Spleen (tissue), 11 donors: ENCODE measurements at regions not wholly inside any gene's neighbourhood (a gene's known extent, or its start where the extent isn't known, plus 50 kb on each side); places are given as distances from the start of the nearest gene placed in this dataset.

Experiments
- DNase-seq: peaks from one replicate; pipeline ENCODE4 v3.0.0-alpha.2; 2020
- H3K27ac ChIP-seq, 8 donors: fragments of 200-600 bp; sonication (generic) in 7 of 8; 1 replicate in 4 of 8; 2 replicates in 4 of 8; pipeline versions ENCODE4 v1.5.0 to v1.8.0; 2016 to 2021; ENCODE audit warnings: inconsistent platforms in 4 of 8, mild to moderate bottlenecking in 4 of 8, moderate library complexity in 1 of 8
- H3K27me3 ChIP-seq, 7 donors: fragments of 200-600 bp; sonication (generic) in 6 of 7; replicated peaks in 1 of 7; 1 replicate in 4 of 7; 2 replicates in 3 of 7; pipeline versions ENCODE4 v1.5.0 to v1.8.0; 2016 to 2021; ENCODE audit warnings: inconsistent platforms in 3 of 7, mild to moderate bottlenecking in 1 of 7
- H3K36me3 ChIP-seq, 6 donors: fragments of 200-600 bp; sonication (generic) in 5 of 6; 1 replicate in 4 of 6; 2 replicates in 2 of 6; pipeline versions ENCODE4 v1.5.0 to v1.8.0; 2016 to 2021; ENCODE audit warnings: inconsistent platforms in 2 of 6
- H3K4me1 ChIP-seq, 6 donors: fragments of 200-600 bp; sonication (generic) in 5 of 6; 1 replicate in 3 of 6; 2 replicates in 3 of 6; pipeline versions ENCODE4 v1.5.0 to v1.8.0; 2016 to 2021; ENCODE audit warnings: inconsistent platforms in 3 of 6
- H3K4me3 ChIP-seq, 8 donors: fragments of 200-600 bp; sonication (generic) in 7 of 8; 1 replicate in 4 of 8; 2 replicates in 4 of 8; pipeline versions ENCODE4 v1.5.0 to v1.8.0; 2016 to 2021; ENCODE audit warnings: inconsistent platforms in 4 of 8, mild to moderate bottlenecking in 4 of 8, moderate library complexity in 2 of 8
- H3K9me3 ChIP-seq, 8 donors: fragments of 200-600 bp; sonication (generic) in 7 of 8; 1 replicate in 4 of 8; 2 replicates in 4 of 8; pipeline versions ENCODE4 v1.5.0 to v1.8.0; 2016 to 2021; ENCODE audit warnings: inconsistent platforms in 4 of 8
- POLR2A ChIP-seq, 3 donors: fragments of 450-650 bp; IDR thresholded peaks; one replicate each; pipeline ENCODE4 v1.5.1; 2017; ENCODE audit warnings: antibody characterized with exemption in 3 of 3, mild to moderate bottlenecking in 1 of 3
- POLR2AphosphoS5 ChIP-seq, 3 donors: sonication (generic); formaldehyde crosslinking; IDR thresholded peaks; one replicate each; pipeline ENCODE4 v1.5.1; 2017; ENCODE audit warnings: antibody characterized with exemption in 3 of 3
- WGBS, 5 donors: extraction: QIAGEN DNeasy Blood & Tissue Kit in 3 of 5; methylation state at CpG; one replicate each; pipeline versions ENCODE4 v1.1.5 to v1.1.7; 2013 to 2018; 5-methylcytosine and 5-hydroxymethylcytosine counted together
- intact Hi-C: fragments of 100-400 bp; cut with DNase I; formaldehyde crosslinking; loops from one replicate; pipeline ENCODE4 v1.15.0; 2023; ENCODE audit warnings: low total_unique reads
- TF ChIP-seq, protein P1 (sequence below), 11 experiments: fragments of 200-600 bp in 7 of 11; fragments of 450-650 bp in 4 of 11; sonication (generic) in 4 of 11; IDR thresholded peaks in 8 of 11; conservative IDR thresholded peaks in 3 of 11; 1 replicate in 7 of 11; 2 replicates in 4 of 11; pipeline versions ENCODE4 v1.4.0 to v1.8.0; 2016 to 2021; ENCODE audit warnings: antibody characterized with exemption in 11 of 11, inconsistent platforms in 4 of 11, mild to moderate bottlenecking in 1 of 11
- donor health status: healthy with polysubstance abuse.
- donor health status: DM: no; HTN: no; CAD: no; lungs with moderate emphysema.
- donor health status: DM: no; HTN: no; CAD: no.
- donor health status: Bipolar disorder and iron deficiency.
- donor health status: healthy.
- donor health status: DM: no; HTN: no; CAD: no.
- donor health status: DM: yes; HTN: yes; CAD: no.

- Histone ChIP-seq H3K36me3 (no peaks in the 10 kb centered on the region), H3K9me3 (peaks cover 0 to 17% (median 9%) of the 10 kb centered on the region in 8 donors), H3K27ac (no peak overlapping the region), H3K4me3 (no peak overlapping the region), H3K27me3 (no peaks in the 10 kb centered on the region), H3K4me1 (no peaks in the 10 kb centered on the region)
- intact Hi-C loops, result no loop called here
- no peak for DNase-seq
- WGBS, 5 donors, result 43 to 59% (median 55%) methylated on average over 1 of the region's 1 CpG
- TF ChIP-seq POLR2AphosphoS5 (IDR thresholded peaks at IDR 0.05) (no peak), POLR2A (IDR thresholded peaks at IDR 0.05) (no peak)
- TF ChIP-seq, protein P1, sequence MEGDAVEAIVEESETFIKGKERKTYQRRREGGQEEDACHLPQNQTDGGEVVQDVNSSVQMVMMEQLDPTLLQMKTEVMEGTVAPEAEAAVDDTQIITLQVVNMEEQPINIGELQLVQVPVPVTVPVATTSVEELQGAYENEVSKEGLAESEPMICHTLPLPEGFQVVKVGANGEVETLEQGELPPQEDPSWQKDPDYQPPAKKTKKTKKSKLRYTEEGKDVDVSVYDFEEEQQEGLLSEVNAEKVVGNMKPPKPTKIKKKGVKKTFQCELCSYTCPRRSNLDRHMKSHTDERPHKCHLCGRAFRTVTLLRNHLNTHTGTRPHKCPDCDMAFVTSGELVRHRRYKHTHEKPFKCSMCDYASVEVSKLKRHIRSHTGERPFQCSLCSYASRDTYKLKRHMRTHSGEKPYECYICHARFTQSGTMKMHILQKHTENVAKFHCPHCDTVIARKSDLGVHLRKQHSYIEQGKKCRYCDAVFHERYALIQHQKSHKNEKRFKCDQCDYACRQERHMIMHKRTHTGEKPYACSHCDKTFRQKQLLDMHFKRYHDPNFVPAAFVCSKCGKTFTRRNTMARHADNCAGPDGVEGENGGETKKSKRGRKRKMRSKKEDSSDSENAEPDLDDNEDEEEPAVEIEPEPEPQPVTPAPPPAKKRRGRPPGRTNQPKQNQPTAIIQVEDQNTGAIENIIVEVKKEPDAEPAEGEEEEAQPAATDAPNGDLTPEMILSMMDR (IDR thresholded peaks at IDR 0.05 in 8 of 11, conservative IDR thresholded peaks at IDR 0.05 in 3 of 11), result no peak
These were observed 643.3 kb downstream of the DCDC2C start for GRCh38 chr2:4346628-4347027.

- no peaks in the 10 kb centered on the region for H3K27me3 ChIP-seq
- no peak for TF ChIP-seq POLR2A (IDR thresholded peaks at IDR 0.05)
- no peak overlapping the region for H3K4me3 ChIP-seq
- H3K4me1 ChIP-seq, result no peaks in the 10 kb centered on the region
- no peaks in the 10 kb centered on the region for H3K36me3 ChIP-seq
- WGBS, 5 donors, result 48 to 67% (median 62%) methylated on average over 4 of the region's 4 CpGs
- intact Hi-C loops, result no loop called here
- peak overlapping the region in 3 of 8 donors; percentile 1 to 26 (median 22) for H3K27ac ChIP-seq
- no peak for DNase-seq
- peaks cover 0 to 5% (median 0%) of the 10 kb centered on the region in 8 donors for H3K9me3 ChIP-seq
These were observed 650.3 kb downstream of the DCDC2C start for GRCh38 chr2:4353668-4354067.

- Histone ChIP-seq H3K27me3 (no peaks in the 10 kb centered on the region), H3K27ac (peak overlapping the region in 3 of 8 donors; percentile 1 to 26 (median 22)), H3K9me3 (peaks cover 0 to 5% (median 0%) of the 10 kb centered on the region in 8 donors), H3K36me3 (no peaks in the 10 kb centered on the region), H3K4me3 (no peak overlapping the region), H3K4me1 (no peaks in the 10 kb centered on the region)
- WGBS, 5 donors, result 68 to 81% (median 74%) methylated on average over 1 of the region's 1 CpG
- intact Hi-C loops, result no loop called here
- DNase-seq, result no peak
- TF ChIP-seq, protein P1 (IDR thresholded peaks at IDR 0.05 in 8 of 11, conservative IDR thresholded peaks at IDR 0.05 in 3 of 11), result no peak
- TF ChIP-seq POLR2A (IDR thresholded peaks at IDR 0.05) (no peak), POLR2AphosphoS5 (IDR thresholded peaks at IDR 0.05) (no peak)
These were observed 650.8 kb downstream of the DCDC2C start for GRCh38 chr2:4354164-4354563.

DNA sequence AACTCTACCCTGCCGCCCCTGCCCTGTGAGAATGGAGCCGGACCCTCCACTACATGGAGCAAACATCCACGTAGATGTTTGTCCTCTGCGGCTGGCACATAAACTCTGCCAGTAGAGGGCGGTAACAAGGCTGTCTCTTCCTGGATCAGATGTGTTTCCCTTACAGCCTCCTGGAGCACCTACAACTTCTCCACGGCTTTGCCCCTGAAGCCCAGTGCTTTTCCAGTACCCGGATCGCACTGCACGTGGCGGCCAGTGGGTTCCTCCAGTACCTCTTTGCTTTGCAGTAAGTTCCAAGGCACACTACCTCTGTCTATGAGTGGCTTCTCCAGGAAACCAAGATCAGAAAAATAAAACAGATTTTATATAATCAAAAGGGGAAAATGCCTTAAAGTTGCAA lies 651.3 kb downstream of the DCDC2C start:
- no peaks in the 10 kb centered on the region for H3K4me1 ChIP-seq
- DNase-seq, result no peak
- H3K4me3 ChIP-seq, result no peak overlapping the region
- intact Hi-C loops, result no loop called here
- H3K9me3 ChIP-seq, result peaks cover 0 to 5% (median 0%) of the 10 kb centered on the region in 8 donors
- H3K36me3 ChIP-seq, result no peaks in the 10 kb centered on the region
- TF ChIP-seq POLR2A (IDR thresholded peaks at IDR 0.05) (no peak), POLR2AphosphoS5 (IDR thresholded peaks at IDR 0.05) (no peak)
- TF ChIP-seq, protein P1 (IDR thresholded peaks at IDR 0.05 in 8 of 11, conservative IDR thresholded peaks at IDR 0.05 in 3 of 11), result peak in 3 of 11 experiments; percentile 14 to 29 (median 16)
- no peaks in the 10 kb centered on the region for H3K27me3 ChIP-seq
- WGBS, 5 donors, result 66 to 71% (median 68%) methylated on average over 10 of the region's 10 CpGs
- H3K27ac ChIP-seq, result no peak overlapping the region

DNA sequence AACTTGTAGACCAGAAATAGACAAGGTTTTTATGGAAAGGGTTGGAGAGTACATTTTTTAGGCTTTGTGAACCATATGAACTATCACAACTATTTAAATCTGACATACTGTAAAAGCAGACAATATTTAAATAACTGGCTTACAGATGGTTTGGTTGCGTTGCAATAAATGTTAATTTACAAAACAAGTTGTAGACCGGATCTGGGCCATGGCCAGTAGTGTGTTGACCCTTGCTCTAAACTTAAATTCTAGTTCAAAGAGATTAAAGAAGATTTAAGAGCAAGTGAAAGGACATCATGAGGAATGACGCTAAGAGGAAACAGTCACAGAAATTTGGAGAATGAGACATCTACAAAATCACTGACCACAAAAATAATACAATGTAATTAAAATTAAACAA lies 652.7 kb downstream of the DCDC2C start:
- no peaks in the 10 kb centered on the region for H3K4me1 ChIP-seq
- H3K4me3 ChIP-seq, result no peak overlapping the region
- no peak overlapping the region for H3K27ac ChIP-seq
- DNase-seq, result no peak
- intact Hi-C loops, result no loop called here
- H3K36me3 ChIP-seq, result no peaks in the 10 kb centered on the region
- H3K27me3 ChIP-seq, result no peaks in the 10 kb centered on the region
- H3K9me3 ChIP-seq, result peaks cover 0 to 5% (median 0%) of the 10 kb centered on the region in 8 donors
- 60 to 81% (median 76%) methylated on average over 3 of the region's 3 CpGs for WGBS, 5 donors
- TF ChIP-seq POLR2AphosphoS5 (IDR thresholded peaks at IDR 0.05) (no peak), POLR2A (IDR thresholded peaks at IDR 0.05) (no peak)
- TF ChIP-seq, protein P1 (IDR thresholded peaks at IDR 0.05 in 8 of 11, conservative IDR thresholded peaks at IDR 0.05 in 3 of 11), result no peak
